Lung (tissue), 11 donors: ENCODE measurements at regions not wholly inside any gene's neighbourhood (a gene's known extent, or its start where the extent isn't known, plus 50 kb on each side); places are given as distances from the start of the nearest gene placed in this dataset.

Experiments used
- ATAC-seq: fragments of 200-7000 bp; cut with Tn5 transposase; one replicate; pipeline ENCODE4 v1.9.1; 2020; ENCODE audit warnings: moderate number of reproducible peaks; ENCODE audit not compliant: insufficient read depth, low FRiP score
- DNase-seq, 3 donors: peaks; one replicate each; pipeline ENCODE4 v3.0.0-alpha.2; 2013 to 2017
- H3K27ac ChIP-seq, 2 donors: one replicate each; pipeline ENCODE4 v1.5.1; 2013; ENCODE audit warnings: mild to moderate bottlenecking in 2 of 2, moderate library complexity in 2 of 2, control low read depth in 1 of 2, inconsistent platforms in 1 of 2, low read depth in 1 of 2, low read length in 1 of 2
- H3K27me3 ChIP-seq, 3 donors: one replicate each; pipeline ENCODE4 v1.5.1; 2013; ENCODE audit warnings: low read length in 2 of 3; ENCODE audit not compliant: control insufficient read depth in 3 of 3, insufficient read depth in 3 of 3
- H3K36me3 ChIP-seq, 4 donors: one replicate each; pipeline ENCODE4 v1.5.1; 2013; ENCODE audit warnings: low read length in 4 of 4, mild to moderate bottlenecking in 1 of 4, moderate library complexity in 1 of 4; ENCODE audit not compliant: control insufficient read depth in 4 of 4, insufficient read depth in 4 of 4
- H3K4me1 ChIP-seq, 5 donors: one replicate each; pipeline ENCODE4 v1.5.1; 2013; ENCODE audit warnings: low read length in 5 of 5, mild to moderate bottlenecking in 2 of 5, moderate library complexity in 1 of 5; ENCODE audit not compliant: control insufficient read depth in 5 of 5, insufficient read depth in 5 of 5
- H3K4me3 ChIP-seq: one replicate; pipeline ENCODE4 v1.5.1; 2013; ENCODE audit warnings: mild to moderate bottlenecking, control low read depth, moderate library complexity
- H3K9ac ChIP-seq, 2 donors: one replicate each; pipeline ENCODE4 v1.5.1; 2013; ENCODE audit warnings: low read length in 2 of 2, control low read depth in 1 of 2; ENCODE audit not compliant: insufficient read depth in 1 of 2
- H3K9me3 ChIP-seq, 4 donors: one replicate each; pipeline ENCODE4 v1.5.1; 2013; ENCODE audit warnings: low read length in 3 of 4, mild to moderate bottlenecking in 1 of 4, moderate library complexity in 1 of 4; ENCODE audit not compliant: control insufficient read depth in 4 of 4, insufficient read depth in 3 of 4
- WGBS, 2 donors: extraction: QIAGEN DNeasy Blood & Tissue Kit; methylation state at CpG; one replicate each; pipeline ENCODE4 v1.1.7; 2013; 5-methylcytosine and 5-hydroxymethylcytosine counted together
- TF ChIP-seq, protein P1 (sequence below): IDR thresholded peaks from 2 replicates; pipeline ENCODE4 v1.5.1; 2012; ENCODE audit warnings: mild to moderate bottlenecking; ENCODE audit errors: control extremely low read depth, extremely low read depth
- donor health status: control.
- donor health status: control.
- donor health status: Bipolar disorder and iron deficiency.
- donor health status: healthy.
- donor health status: DM: yes; HTN: yes; CAD: no.

DNA sequence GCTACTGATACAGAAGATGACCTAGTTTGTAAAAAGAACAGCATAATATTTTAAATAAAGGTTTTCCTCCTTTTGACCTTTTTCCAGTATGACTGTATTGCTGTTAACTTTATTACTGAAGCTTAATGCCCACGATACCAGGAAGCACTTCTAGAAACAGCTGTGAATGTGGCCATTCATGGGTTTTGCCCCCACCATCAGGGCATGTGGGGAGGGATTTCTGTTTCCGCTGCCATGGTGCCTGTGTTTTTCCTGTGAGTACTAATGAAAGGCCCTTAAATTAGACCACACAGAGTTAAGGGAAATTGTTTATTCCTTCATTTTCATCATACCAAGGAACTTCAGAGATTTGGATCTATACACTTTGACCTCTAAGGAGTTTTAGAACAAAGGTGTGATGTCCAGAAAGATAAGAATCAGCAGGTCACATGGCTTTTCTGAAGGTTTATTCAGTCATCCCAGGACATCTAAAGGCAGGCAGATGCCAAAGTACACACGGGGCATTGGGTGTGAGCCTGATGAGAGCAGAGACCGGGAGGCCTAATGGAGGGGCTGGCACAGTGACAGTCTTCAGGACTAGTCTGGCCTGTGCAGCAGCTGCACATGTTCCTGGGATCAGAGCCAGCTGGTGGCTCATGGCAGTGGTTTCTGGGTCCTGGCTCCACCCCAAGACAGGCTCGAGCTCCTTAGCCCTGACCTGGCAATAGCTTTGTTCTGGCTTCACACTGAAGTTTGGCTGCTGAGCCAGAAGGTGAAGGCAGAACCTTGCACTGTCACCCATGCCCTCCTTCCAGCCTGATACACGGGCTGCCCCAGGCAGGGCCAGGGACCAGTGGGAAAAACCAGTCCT is 190.9 kb downstream of the REEP3 start:
- DNase-seq (peak; percentile 89 to 90 (median 90)), ATAC-seq (peak; percentile 86)
- Histone ChIP-seq H3K27me3 (no peaks in the 10 kb centered on the region), H3K9ac (no peak overlapping the region), H3K9me3 (peaks cover 0 to 1% (median 0%) of the 10 kb centered on the region in 4 donors), H3K27ac (peak overlapping the region; percentile 83 to 95), H3K36me3 (no peaks in the 10 kb centered on the region), H3K4me1 (peaks cover 16 to 32% (median 27%) of the 10 kb centered on the region in 5 donors), H3K4me3 (no peak overlapping the region)
- WGBS, 2 donors, result 17 to 21% methylated on average over 6 of the region's 6 CpGs
- TF ChIP-seq, protein P1, sequence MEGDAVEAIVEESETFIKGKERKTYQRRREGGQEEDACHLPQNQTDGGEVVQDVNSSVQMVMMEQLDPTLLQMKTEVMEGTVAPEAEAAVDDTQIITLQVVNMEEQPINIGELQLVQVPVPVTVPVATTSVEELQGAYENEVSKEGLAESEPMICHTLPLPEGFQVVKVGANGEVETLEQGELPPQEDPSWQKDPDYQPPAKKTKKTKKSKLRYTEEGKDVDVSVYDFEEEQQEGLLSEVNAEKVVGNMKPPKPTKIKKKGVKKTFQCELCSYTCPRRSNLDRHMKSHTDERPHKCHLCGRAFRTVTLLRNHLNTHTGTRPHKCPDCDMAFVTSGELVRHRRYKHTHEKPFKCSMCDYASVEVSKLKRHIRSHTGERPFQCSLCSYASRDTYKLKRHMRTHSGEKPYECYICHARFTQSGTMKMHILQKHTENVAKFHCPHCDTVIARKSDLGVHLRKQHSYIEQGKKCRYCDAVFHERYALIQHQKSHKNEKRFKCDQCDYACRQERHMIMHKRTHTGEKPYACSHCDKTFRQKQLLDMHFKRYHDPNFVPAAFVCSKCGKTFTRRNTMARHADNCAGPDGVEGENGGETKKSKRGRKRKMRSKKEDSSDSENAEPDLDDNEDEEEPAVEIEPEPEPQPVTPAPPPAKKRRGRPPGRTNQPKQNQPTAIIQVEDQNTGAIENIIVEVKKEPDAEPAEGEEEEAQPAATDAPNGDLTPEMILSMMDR, result no peak

DNA sequence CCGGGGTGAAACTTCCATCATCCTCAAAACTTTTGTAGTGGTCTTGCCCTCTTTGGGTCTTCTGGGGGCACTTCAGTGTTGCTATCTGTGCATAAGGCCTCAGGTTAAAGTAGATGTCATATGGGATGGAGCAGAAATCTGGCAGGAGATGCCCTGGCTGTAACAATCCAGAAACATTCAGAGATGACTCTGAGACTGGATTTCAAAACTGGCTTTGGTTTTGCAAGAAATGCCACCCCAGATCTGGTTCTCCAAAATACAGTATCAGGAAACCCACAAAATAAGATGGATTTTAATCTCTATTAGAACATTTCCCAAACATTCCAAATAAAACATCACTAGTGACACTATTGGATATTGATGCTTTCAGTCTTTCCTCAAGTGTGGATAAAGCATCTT is 191.5 kb downstream of the REEP3 start:
- 48 to 75% methylated on average over 1 of the region's 1 CpG for WGBS, 2 donors
- no peak for DNase-seq
- H3K9me3 ChIP-seq, result peaks cover 0 to 1% (median 0%) of the 10 kb centered on the region in 4 donors
- no peak overlapping the region for H3K4me3 ChIP-seq
- TF ChIP-seq, protein P1, result no peak
- H3K36me3 ChIP-seq, result no peaks in the 10 kb centered on the region
- no peaks in the 10 kb centered on the region for H3K27me3 ChIP-seq
- no peak for ATAC-seq
- H3K4me1 ChIP-seq, result peaks cover 16 to 32% (median 27%) of the 10 kb centered on the region in 5 donors
- no peak overlapping the region for H3K9ac ChIP-seq
- peak overlapping the region; percentile 83 to 95 for H3K27ac ChIP-seq

DNA sequence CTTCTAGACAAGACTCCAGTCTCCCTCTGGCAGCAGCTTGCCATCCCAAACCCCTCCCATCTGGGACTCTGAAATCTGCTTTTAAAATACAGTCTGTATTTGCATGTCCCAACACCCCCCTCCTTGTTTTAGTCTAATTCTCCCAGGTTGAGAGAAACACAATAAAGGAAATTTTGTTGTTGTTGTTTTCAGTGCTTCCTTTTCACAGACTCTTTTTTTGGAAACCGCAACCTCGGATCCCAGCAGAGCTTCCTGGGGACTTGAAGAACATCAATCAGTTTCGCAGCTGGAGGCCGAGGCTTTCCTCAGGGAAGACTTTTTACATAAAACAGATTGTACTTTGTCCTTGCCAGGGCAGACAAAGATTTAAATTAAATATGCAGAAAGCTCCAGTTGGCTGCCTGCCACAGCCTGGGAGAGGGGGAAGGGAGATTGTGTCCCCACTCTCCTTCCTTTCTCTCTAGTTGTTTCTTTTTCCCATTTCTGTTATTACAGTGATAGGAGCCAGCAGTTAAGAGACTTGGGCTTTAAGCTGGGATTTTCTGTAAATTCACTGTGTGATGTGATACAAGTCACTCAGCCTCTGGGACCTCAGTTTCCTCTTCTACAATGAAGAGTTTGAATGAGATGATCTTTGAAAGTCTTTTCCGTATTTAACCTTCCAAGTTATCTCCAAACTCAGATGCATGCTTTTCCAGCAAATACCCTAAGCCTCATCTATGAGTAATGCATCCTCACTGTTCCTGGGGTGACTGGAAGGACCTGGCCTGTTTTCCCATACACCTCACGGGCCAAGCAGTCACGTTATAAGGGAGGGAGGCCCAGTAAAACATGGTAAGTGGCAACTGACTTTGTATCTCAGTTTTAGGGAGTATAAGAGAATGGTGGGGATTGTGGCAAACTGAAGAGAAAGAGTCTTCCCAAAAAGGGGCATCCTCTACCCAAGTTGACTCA is 192.3 kb downstream of the REEP3 start:
- TF ChIP-seq, protein P1, result no peak
- DNase-seq, result peak; percentile 92 to 97 (median 95)
- Histone ChIP-seq H3K9ac (no peak overlapping the region), H3K27ac (peak overlapping the region; percentile 70 to 95), H3K27me3 (no peaks in the 10 kb centered on the region), H3K4me1 (peaks cover 14 to 33% (median 27%) of the 10 kb centered on the region in 5 donors), H3K36me3 (no peaks in the 10 kb centered on the region), H3K4me3 (no peak overlapping the region), H3K9me3 (no peaks in the 10 kb centered on the region)
- WGBS, 2 donors, result 49 to 57% methylated on average over 7 of the region's 7 CpGs
- no peak for ATAC-seq
